ENCODE measurements at regions not wholly inside any gene's neighbourhood (a gene's known extent, or its start where the extent isn't known, plus 50 kb on each side); places are given as distances from the start of the nearest gene placed in this dataset.

DNA sequence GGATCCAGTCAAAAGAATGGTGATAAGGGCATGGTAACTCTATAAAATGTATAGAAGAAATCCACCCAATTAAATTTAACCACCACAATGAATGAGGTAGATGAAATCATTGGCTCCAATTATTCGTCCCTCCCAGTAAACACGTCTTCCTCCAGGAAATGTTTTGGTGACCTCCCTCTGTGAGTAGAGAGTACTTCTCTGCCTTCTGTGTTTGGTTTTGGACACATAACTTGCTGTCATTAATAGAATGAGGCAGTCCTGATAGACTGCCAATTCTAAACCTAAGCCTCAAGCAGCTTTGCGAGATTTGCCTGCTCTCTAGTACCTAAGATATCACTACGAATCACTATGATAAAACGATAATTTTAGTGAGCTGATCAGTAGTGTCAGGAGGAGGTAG, 632.8 kb downstream of the HDGFL1 start:
- intact Hi-C loops (cut with DNase I; ENCODE audit: low total_unique reads) = no loop called here
- WGBS, 2 donors = 37 to 78% methylated on average over 5 of the region's 5 CpGs
- TF ChIP-seq POLR2A (IDR thresholded peaks at IDR 0.05) = no peak
- TF ChIP-seq, protein P1, sequence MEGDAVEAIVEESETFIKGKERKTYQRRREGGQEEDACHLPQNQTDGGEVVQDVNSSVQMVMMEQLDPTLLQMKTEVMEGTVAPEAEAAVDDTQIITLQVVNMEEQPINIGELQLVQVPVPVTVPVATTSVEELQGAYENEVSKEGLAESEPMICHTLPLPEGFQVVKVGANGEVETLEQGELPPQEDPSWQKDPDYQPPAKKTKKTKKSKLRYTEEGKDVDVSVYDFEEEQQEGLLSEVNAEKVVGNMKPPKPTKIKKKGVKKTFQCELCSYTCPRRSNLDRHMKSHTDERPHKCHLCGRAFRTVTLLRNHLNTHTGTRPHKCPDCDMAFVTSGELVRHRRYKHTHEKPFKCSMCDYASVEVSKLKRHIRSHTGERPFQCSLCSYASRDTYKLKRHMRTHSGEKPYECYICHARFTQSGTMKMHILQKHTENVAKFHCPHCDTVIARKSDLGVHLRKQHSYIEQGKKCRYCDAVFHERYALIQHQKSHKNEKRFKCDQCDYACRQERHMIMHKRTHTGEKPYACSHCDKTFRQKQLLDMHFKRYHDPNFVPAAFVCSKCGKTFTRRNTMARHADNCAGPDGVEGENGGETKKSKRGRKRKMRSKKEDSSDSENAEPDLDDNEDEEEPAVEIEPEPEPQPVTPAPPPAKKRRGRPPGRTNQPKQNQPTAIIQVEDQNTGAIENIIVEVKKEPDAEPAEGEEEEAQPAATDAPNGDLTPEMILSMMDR (IDR thresholded peaks at IDR 0.05) = no peak
- DNase-seq (ENCODE audit: low spot score in 2 of 2) = no peak
- no peak overlapping the region for H3K4me3 ChIP-seq (ENCODE audit: low read depth, poor library complexity, severe bottlenecking)

DNA sequence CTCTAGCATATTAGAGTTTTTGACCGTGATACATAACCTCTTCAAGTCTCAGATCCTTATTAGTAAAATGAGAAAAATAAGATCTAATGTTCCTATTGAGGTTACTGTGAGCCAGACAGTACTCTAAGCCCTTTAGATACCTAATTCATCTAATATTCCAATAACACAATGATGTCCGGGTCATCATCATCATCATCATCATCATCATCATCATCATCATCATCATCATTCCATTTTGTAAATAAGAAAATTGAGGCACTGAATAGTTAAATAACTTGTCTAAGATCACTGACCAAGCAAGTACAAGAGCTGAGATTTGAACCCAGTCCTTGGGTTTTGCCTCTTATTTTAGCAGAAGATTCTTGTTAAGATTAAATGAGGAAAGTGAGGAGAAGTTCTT, 643.0 kb downstream of the HDGFL1 start:
- WGBS, 2 donors = 44 to 48% methylated on average over 2 of the region's 2 CpGs

DNA sequence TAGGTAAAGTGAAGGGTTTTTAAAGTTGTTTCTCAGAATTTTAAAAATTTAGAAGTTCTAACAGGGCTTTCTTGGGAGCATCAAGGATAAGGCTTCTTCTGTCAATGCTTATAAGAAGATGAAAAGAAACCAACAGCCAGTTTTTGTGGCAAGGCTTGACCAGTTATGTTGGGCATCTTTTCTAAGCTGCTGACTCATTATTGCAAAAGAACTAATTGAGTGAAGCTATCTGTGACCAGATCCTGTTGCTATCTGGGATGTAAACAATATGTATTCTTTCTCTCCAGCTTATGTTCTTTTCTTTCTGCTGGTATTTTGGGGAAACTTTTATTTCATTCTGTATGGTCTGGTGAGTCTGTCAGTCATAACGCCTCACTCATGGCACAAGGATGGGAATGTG, 643.8 kb downstream of the HDGFL1 start:
- DNase-seq (ENCODE audit: low spot score in 2 of 2) = no peak
- WGBS, 2 donors = 72 to 92% methylated on average over 1 of the region's 1 CpG
- intact Hi-C loops (cut with DNase I; ENCODE audit: low total_unique reads) = no loop called here
- no peak for TF ChIP-seq POLR2A (IDR thresholded peaks at IDR 0.05)
- TF ChIP-seq, protein P1 (IDR thresholded peaks at IDR 0.05) = no peak
- H3K4me3 ChIP-seq (ENCODE audit: low read depth, poor library complexity, severe bottlenecking) = no peak overlapping the region

More for the DNA sequence above, 643.0 kb downstream of the HDGFL1 start:
- H3K4me3 ChIP-seq (ENCODE audit: low read depth, poor library complexity, severe bottlenecking) = no peak overlapping the region
- intact Hi-C loops (cut with DNase I; ENCODE audit: low total_unique reads) = no loop called here
- DNase-seq (ENCODE audit: low spot score in 2 of 2) = no peak
- TF ChIP-seq POLR2A (IDR thresholded peaks at IDR 0.05) = no peak

DNA sequence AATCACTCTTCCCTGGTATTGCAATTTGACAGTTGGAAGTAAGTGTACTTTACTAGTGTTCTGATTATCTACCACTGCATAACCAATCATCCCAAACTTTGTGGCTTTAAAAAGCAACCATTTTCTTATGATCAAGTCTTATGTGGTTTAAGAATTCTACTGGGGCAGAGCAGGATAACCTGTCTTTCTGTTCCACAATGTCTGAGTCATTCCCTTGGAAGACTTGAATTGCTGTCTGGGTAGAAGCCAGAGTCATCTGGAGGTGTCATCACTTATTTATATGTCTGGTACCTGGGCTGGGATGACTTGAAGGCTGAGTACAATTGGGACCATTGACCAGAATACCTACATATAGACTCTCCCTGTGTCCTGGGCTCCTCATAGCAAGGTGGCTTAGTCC, 644.3 kb downstream of the HDGFL1 start:
- DNase-seq (ENCODE audit: low spot score in 2 of 2) = no peak
- TF ChIP-seq, protein P1 (IDR thresholded peaks at IDR 0.05) = no peak
- no peak for TF ChIP-seq POLR2A (IDR thresholded peaks at IDR 0.05)
- H3K4me3 ChIP-seq (ENCODE audit: low read depth, poor library complexity, severe bottlenecking) = no peak overlapping the region
- intact Hi-C loops (cut with DNase I; ENCODE audit: low total_unique reads) = no loop called here

DNA sequence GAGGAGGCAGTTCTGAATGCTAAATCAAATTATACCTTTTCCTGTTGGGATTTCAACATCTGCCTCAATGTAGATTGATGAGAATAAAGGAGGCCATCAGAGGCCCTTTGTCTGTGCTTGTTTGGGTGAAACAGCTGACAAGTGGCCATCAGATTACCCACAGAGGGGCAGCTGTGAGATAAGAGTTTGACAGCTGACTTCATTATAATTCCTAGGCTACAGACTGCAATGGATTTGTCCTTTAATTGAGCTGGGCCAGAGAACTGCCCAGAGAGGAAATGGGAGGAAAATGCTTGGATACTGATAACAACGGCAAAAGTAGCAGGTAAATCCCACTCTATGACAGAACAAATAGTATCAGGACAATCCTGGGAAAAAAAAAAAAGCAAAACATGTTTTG, 649.4 kb downstream of the HDGFL1 start:
- WGBS, 2 donors = 14 to 29% methylated on average over 1 of the region's 1 CpG

DNA sequence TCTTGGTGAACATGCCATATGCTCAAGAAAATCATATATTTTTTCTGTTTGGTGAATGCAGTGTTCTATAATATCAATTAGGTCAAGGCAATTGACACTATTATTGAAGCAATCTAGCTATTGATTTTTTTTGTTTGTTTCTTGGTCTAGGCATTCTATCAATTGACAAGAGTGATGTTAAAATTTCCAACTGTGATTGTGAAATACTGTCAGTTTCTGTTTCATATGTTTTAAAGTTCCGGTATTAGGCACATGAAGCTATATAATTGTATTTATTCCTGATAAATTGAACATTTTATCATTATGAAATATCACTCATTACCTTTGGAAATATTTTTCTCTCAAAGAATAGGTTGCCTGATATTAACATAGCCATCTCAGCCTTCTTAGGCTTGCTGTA, 653.4 kb downstream of the HDGFL1 start:
- H3K4me3 ChIP-seq (ENCODE audit: low read depth, poor library complexity, severe bottlenecking) = no peak overlapping the region
- no peak for TF ChIP-seq POLR2A (IDR thresholded peaks at IDR 0.05)
- TF ChIP-seq, protein P1 (IDR thresholded peaks at IDR 0.05) = no peak
- 98 to 100% methylated on average over 1 of the region's 1 CpG for WGBS, 2 donors
- DNase-seq (ENCODE audit: low spot score in 2 of 2) = no peak
- intact Hi-C loops (cut with DNase I; ENCODE audit: low total_unique reads) = no loop called here

More for the DNA sequence above, 649.4 kb downstream of the HDGFL1 start:
- TF ChIP-seq, protein P1 (IDR thresholded peaks at IDR 0.05) = no peak
- no peak for TF ChIP-seq POLR2A (IDR thresholded peaks at IDR 0.05)
- intact Hi-C loops (cut with DNase I; ENCODE audit: low total_unique reads) = no loop called here
- H3K4me3 ChIP-seq (ENCODE audit: low read depth, poor library complexity, severe bottlenecking) = no peak overlapping the region
- DNase-seq (ENCODE audit: low spot score in 2 of 2) = no peak
